Adrenal gland (tissue), 9 donors: ENCODE measurements at regions not wholly inside any gene's neighbourhood (a gene's known extent, or its start where the extent isn't known, plus 50 kb on each side); places are given as distances from the start of the nearest gene placed in this dataset.

ENCODE experiments used
- DNase-seq, 7 donors: peaks; one replicate each; pipeline ENCODE4 v3.0.0-alpha.2; 2019 to 2020
- H3K27ac ChIP-seq, 5 donors: fragments of 200-600 bp; sonication (generic) in 4 of 5; 1 replicate in 3 of 5; 2 replicates in 2 of 5; pipeline versions ENCODE4 v1.5.1 to v1.8.0; 2016 to 2020; ENCODE audit warnings: mild to moderate bottlenecking in 1 of 5
- H3K27me3 ChIP-seq: fragments of 200-600 bp; 2 replicates; pipeline ENCODE4 v1.8.0; 2021
- H3K36me3 ChIP-seq, 2 donors: fragments of 200-600 bp; replicated peaks in 1 of 2; 1 replicate in 1 of 2; 2 replicates in 1 of 2; pipeline versions ENCODE4 v1.5.1 to v1.8.0; 2018 to 2022
- H3K4me1 ChIP-seq, 2 donors: fragments of 200-600 bp; replicated peaks in 1 of 2; 1 replicate in 1 of 2; 2 replicates in 1 of 2; pipeline versions ENCODE4 v1.5.1 to v1.8.0; 2018 to 2021
- H3K4me3 ChIP-seq, 4 donors: fragments of 200-600 bp; sonication (generic) in 3 of 4; one replicate each; pipeline ENCODE4 v1.5.1; 2016 to 2018
- H3K9me3 ChIP-seq, 3 donors: fragments of 200-600 bp; sonication (generic) in 1 of 3; replicated peaks in 1 of 3; 1 replicate in 2 of 3; 2 replicates in 1 of 3; pipeline versions ENCODE4 v1.5.1 to v1.8.0; 2016 to 2021
- POLR2A ChIP-seq, 2 donors: fragments of 450-650 bp; IDR thresholded peaks; one replicate each; pipeline ENCODE4 v1.6.1; 2017; ENCODE audit warnings: antibody characterized with exemption in 2 of 2, mild to moderate bottlenecking in 2 of 2, moderate library complexity in 1 of 2
- WGBS, 4 donors: extraction: QIAGEN DNeasy Blood & Tissue Kit in 2 of 4; methylation state at CpG; one replicate each; pipeline versions ENCODE4 v1.1.5 to v1.1.7; 2013 to 2017; 5-methylcytosine and 5-hydroxymethylcytosine counted together
- intact Hi-C, 2 donors: fragments of 100-400 bp; cut with DNase I; formaldehyde crosslinking; loops; one replicate each; pipeline versions ENCODE4 v1.14.1 to v1.15.0; 2022 to 2023
- TF ChIP-seq, protein P1 (sequence below), 6 experiments: fragments of 450-650 bp in 4 of 6; fragments of 200-600 bp in 2 of 6; sonication (generic) in 1 of 6; IDR thresholded peaks; 1 replicate in 5 of 6; 2 replicates in 1 of 6; pipeline versions ENCODE4 v1.5.1 to v1.8.0; 2016 to 2021; ENCODE audit warnings: antibody characterized with exemption in 6 of 6, mild to moderate bottlenecking in 2 of 6, moderate library complexity in 1 of 6
- donor health status: healthy with polysubstance abuse.
- donor health status: Bipolar disorder and iron deficiency.
- donor health status: DM: yes; HTN: yes; CAD: no.
- donor health status: DM: no; HTN: no; CAD: no.
- donor health status: DM: no; HTN: no; CAD: no.

DNA sequence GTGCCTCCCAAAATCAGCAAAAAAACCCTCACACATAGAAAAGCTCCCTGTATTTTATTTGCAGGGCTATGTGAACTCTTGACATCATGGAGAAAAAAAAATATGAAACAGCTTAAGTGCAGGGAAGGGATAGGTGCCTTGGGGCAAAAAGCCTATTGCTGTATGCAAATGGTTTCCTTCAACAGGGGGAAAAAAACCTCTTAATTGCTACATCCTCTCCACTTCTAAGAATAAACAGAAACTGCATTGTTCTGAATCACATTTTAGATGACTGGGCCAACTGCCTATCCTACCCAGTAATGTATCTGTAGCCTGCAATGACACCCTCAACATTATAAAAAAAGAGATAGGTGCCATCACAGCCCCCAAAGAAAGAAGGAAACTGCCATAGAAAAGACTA, 229.4 kb upstream of the GALNTL6 start:
- H3K9me3 ChIP-seq, result no peaks in the 10 kb centered on the region
- H3K4me1 ChIP-seq, result no peaks in the 10 kb centered on the region
- TF ChIP-seq POLR2A (IDR thresholded peaks at IDR 0.05), result no peak
- TF ChIP-seq, protein P1, sequence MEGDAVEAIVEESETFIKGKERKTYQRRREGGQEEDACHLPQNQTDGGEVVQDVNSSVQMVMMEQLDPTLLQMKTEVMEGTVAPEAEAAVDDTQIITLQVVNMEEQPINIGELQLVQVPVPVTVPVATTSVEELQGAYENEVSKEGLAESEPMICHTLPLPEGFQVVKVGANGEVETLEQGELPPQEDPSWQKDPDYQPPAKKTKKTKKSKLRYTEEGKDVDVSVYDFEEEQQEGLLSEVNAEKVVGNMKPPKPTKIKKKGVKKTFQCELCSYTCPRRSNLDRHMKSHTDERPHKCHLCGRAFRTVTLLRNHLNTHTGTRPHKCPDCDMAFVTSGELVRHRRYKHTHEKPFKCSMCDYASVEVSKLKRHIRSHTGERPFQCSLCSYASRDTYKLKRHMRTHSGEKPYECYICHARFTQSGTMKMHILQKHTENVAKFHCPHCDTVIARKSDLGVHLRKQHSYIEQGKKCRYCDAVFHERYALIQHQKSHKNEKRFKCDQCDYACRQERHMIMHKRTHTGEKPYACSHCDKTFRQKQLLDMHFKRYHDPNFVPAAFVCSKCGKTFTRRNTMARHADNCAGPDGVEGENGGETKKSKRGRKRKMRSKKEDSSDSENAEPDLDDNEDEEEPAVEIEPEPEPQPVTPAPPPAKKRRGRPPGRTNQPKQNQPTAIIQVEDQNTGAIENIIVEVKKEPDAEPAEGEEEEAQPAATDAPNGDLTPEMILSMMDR (IDR thresholded peaks at IDR 0.05), result no peak
- no peaks in the 10 kb centered on the region for H3K36me3 ChIP-seq
- no peak for DNase-seq
- H3K4me3 ChIP-seq, result no peak overlapping the region
- intact Hi-C loops, result no loop called here
- no peak overlapping the region for H3K27ac ChIP-seq
- no peaks in the 10 kb centered on the region for H3K27me3 ChIP-seq

DNA sequence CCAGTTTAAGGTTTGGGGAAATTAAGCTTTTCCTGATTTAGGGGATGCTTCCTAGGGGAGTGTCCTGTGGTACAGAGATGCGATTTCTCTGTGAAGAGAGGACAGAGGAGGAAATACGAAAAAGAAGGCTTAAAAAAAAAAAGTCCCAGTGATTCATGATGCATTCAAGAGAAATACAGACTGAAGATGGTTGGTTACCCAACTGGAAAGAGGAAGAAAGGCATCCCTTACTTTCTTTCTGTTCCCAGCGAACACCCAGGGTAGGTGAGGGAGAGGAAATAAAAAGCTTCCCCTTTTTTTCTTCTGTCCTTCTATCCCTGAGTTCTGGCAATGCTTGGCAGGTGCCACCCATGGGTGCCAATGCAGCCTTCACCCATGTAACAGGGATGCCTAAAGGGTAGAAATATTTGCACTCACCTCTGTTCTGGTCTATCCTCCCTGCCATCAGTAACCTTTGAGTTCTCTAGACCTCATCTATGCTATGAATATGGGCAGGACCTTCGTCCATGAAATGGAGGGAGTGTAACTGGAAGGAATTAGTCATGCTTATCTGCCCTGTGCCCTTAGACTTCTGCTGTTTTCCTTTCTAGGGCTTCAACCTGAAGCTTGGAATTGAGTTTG, 230.1 kb upstream of the GALNTL6 start:
- H3K4me1 ChIP-seq, result no peaks in the 10 kb centered on the region
- H3K27ac ChIP-seq, result no peak overlapping the region
- WGBS, 4 donors, result 34 to 59% (median 51%) methylated on average over 4 of the region's 4 CpGs
- H3K36me3 ChIP-seq, result no peaks in the 10 kb centered on the region
- no peaks in the 10 kb centered on the region for H3K27me3 ChIP-seq
- intact Hi-C loops, result no loop called here
- no peak overlapping the region for H3K4me3 ChIP-seq
- DNase-seq, result no peak
- no peaks in the 10 kb centered on the region for H3K9me3 ChIP-seq
- TF ChIP-seq, protein P1 (IDR thresholded peaks at IDR 0.05), result no peak
- no peak for TF ChIP-seq POLR2A (IDR thresholded peaks at IDR 0.05)

DNA sequence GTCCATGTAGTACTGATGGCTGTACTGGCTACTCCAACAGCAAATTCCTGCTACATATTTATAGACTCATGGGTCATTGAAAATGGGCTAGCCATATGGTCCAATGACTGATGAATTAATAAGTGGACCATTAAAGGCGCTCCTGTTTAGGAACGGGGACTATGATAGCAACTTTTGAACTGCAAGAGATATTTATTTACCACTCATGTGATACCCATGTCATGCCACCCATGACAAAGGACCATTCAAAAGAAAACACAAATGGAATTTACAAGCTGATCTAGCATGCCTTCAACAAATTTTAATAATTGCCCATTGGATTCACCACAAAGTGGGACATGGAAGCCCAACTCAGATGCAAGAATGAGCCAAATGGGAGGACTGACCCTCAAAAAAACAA, 240.0 kb upstream of the GALNTL6 start:
- TF ChIP-seq, protein P1 (IDR thresholded peaks at IDR 0.05), result no peak
- no peak for TF ChIP-seq POLR2A (IDR thresholded peaks at IDR 0.05)
- WGBS, 4 donors, result 78 to 94% (median 81%) methylated on average over 2 of the region's 2 CpGs
- intact Hi-C loops, result no loop called here

DNA sequence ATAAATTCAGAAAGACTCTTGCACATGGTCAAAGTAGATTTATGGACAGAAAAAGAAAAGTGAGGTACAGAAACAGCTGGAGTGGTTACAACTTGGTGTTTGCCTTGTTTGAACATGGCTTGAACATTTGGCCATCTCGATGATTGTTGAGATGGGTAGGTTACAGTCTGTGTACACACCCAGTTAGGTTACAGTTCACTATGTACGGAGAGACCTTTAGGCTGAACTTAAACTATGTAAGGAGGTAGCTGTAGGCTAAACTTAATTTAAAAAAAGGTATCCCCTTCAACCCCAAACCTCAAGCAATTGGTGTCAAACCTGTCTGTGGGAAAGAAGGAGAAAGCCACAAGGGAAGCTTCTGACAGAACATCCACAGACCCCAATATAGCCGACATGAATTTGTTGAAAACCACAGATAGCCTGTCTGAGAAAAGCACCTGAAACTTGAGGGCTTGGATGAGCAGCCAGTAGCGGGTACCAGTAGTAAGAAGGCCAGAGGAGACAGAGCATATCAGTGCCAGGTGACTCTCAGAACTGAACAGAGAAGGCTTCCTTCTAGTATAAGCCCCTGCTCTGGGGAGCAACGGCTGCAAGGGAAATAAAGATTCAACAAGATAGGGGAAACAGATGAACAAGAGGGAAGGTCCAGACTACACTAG, 247.9 kb upstream of the GALNTL6 start:
- Histone ChIP-seq H3K27ac (no peak overlapping the region), H3K4me1 (no peaks in the 10 kb centered on the region), H3K9me3 (no peaks in the 10 kb centered on the region), H3K27me3 (no peaks in the 10 kb centered on the region), H3K4me3 (no peak overlapping the region), H3K36me3 (no peaks in the 10 kb centered on the region)
- TF ChIP-seq POLR2A (IDR thresholded peaks at IDR 0.05), result no peak
- TF ChIP-seq, protein P1 (IDR thresholded peaks at IDR 0.05), result no peak
- DNase-seq, result no peak
- intact Hi-C loops, result no loop called here
- 60 to 70% (median 63%) methylated on average over 5 of the region's 5 CpGs for WGBS, 4 donors

More for the DNA sequence above, 240.0 kb upstream of the GALNTL6 start:
- Histone ChIP-seq H3K4me1 (no peaks in the 10 kb centered on the region), H3K4me3 (no peak overlapping the region), H3K9me3 (no peaks in the 10 kb centered on the region), H3K36me3 (no peaks in the 10 kb centered on the region), H3K27me3 (no peaks in the 10 kb centered on the region), H3K27ac (no peak overlapping the region)
- no peak for DNase-seq
